ENCODE measurements at regions not wholly inside any gene's neighbourhood (a gene's known extent, or its start where the extent isn't known, plus 50 kb on each side); places are given as distances from the start of the nearest gene placed in this dataset.

GRCh38 chr3:168620854-168621253, 525.1 kb upstream of the GOLIM4 start:
- CTCF ChIA-PET: interaction anchor here (1.5 kb wide), 1 partner anchor 409 kb away, joined by 4 read pairs; no protein-coding TSS in a partner anchor
- peak; percentile 29 for TF ChIP-seq CTCF (IDR thresholded peaks at IDR 0.05; ENCODE audit: insufficient read depth, low read length, missing control alignments)
- POLR2A ChIA-PET: no interaction called here
- no peak overlapping the region for H3K4me3 ChIP-seq (ENCODE audit: low read depth, low read length)
- DNase-seq (ENCODE audit: low read depth, low spot score): no peak

GRCh38 chr3:168618827-168619470, 523.2 kb upstream of the GOLIM4 start:
- ChIA-PET POLR2A (no interaction called here), CTCF (no interaction called here)
- DNase-seq (ENCODE audit: low read depth, low spot score): no peak
- no peak overlapping the region for H3K4me3 ChIP-seq (ENCODE audit: low read depth, low read length)
- no peak for TF ChIP-seq CTCF (IDR thresholded peaks at IDR 0.05; ENCODE audit: insufficient read depth, low read length, missing control alignments)

GRCh38 chr3:168617658-168618057, 521.9 kb upstream of the GOLIM4 start:
- ChIA-PET POLR2A (no interaction called here), CTCF (interaction anchor here (0.7 kb wide), 1 partner anchor 90 kb away, joined by 3 read pairs; no protein-coding TSS in a partner anchor)
- no peak for DNase-seq (ENCODE audit: low read depth, low spot score)
- H3K4me3 ChIP-seq (ENCODE audit: low read depth, low read length): no peak overlapping the region
- no peak for TF ChIP-seq CTCF (IDR thresholded peaks at IDR 0.05; ENCODE audit: insufficient read depth, low read length, missing control alignments)

- CTCF ChIA-PET: no interaction called here
- POLR2A ChIA-PET: no interaction called here
- TF ChIP-seq CTCF (IDR thresholded peaks at IDR 0.05; ENCODE audit: insufficient read depth, low read length, missing control alignments): no peak
- no peak overlapping the region for H3K4me3 ChIP-seq (ENCODE audit: low read depth, low read length)
- DNase-seq (ENCODE audit: low read depth, low spot score): no peak
These were observed 521.2 kb upstream of the GOLIM4 start for GRCh38 chr3:168616915-168617314.

GRCh38 chr3:168615493-168616020, 519.8 kb upstream of the GOLIM4 start:
- no peak overlapping the region for H3K4me3 ChIP-seq (ENCODE audit: low read depth, low read length)
- POLR2A ChIA-PET: no interaction called here
- no peak for DNase-seq (ENCODE audit: low read depth, low spot score)
- TF ChIP-seq CTCF (IDR thresholded peaks at IDR 0.05; ENCODE audit: insufficient read depth, low read length, missing control alignments): no peak
- CTCF ChIA-PET: no interaction called here

GRCh38 chr3:168613151-168613550, 517.4 kb upstream of the GOLIM4 start:
- no peak overlapping the region for H3K4me3 ChIP-seq (ENCODE audit: low read depth, low read length)
- no peak for TF ChIP-seq CTCF (IDR thresholded peaks at IDR 0.05; ENCODE audit: insufficient read depth, low read length, missing control alignments)
- CTCF ChIA-PET: no interaction called here
- DNase-seq (ENCODE audit: low read depth, low spot score): no peak
- POLR2A ChIA-PET: no interaction called here

Measured in AG04449 (cell line).